ENCODE measurements at regions not wholly inside any gene's neighbourhood (a gene's known extent, or its start where the extent isn't known, plus 50 kb on each side); places are given as distances from the start of the nearest gene placed in this dataset.
A peak's percentile ranks its signal among the peaks of the same experiment; 100 is the strongest.

GRCh38 chr1:72620453-72620852, 338.1 kb upstream of the NEGR1 start:
- Histone ChIP-seq H3K4me3 (no peak overlapping the region), H3K27me3 (no peaks in the 10 kb centered on the region), H3K27ac (no peak overlapping the region), H3K36me3 (no peaks in the 10 kb centered on the region), H3K4me1 (no peaks in the 10 kb centered on the region), H3K9me3 (no peaks in the 10 kb centered on the region)
- 17 to 44% (median 26%) methylated on average over 2 of the region's 2 CpGs for WGBS, 4 donors
- ATAC-seq (no peak), DNase-seq (no peak)
- TF ChIP-seq POLR2A (IDR thresholded peaks at IDR 0.05) (no peak), CTCF (IDR thresholded peaks at IDR 0.05) (no peak)
- intact Hi-C loops (cut with DNase I): no loop called here

GRCh38 chr1:72606216-72606810, 324.0 kb upstream of the NEGR1 start:
- WGBS, 4 donors: 37 to 49% (median 39%) methylated on average over 3 of the region's 3 CpGs

GRCh38 chr1:72601035-72601674, 318.8 kb upstream of the NEGR1 start:
- Histone ChIP-seq H3K27ac (no peak overlapping the region), H3K27me3 (no peaks in the 10 kb centered on the region), H3K4me1 (peaks cover 0 to 9% (median 0%) of the 10 kb centered on the region in 12 donors), H3K36me3 (no peaks in the 10 kb centered on the region), H3K4me3 (no peak overlapping the region), H3K9me3 (no peaks in the 10 kb centered on the region)
- DNase-seq (peak in 1 of 5 donors; percentile 12), ATAC-seq (peak in 1 of 4 donors; percentile 41)
- no peak for TF ChIP-seq POLR2A (IDR thresholded peaks at IDR 0.05)
- no peak for TF ChIP-seq CTCF (IDR thresholded peaks at IDR 0.05)
- intact Hi-C loops (cut with DNase I): no loop called here
- WGBS, 4 donors: 62 to 69% (median 63%) methylated on average over 6 of the region's 6 CpGs

More at GRCh38 chr1:72606216-72606810, 324.0 kb upstream of the NEGR1 start:
- Histone ChIP-seq H3K9me3 (no peaks in the 10 kb centered on the region), H3K36me3 (no peaks in the 10 kb centered on the region), H3K27ac (no peak overlapping the region), H3K4me1 (peaks cover 0 to 4% (median 0%) of the 10 kb centered on the region in 12 donors), H3K4me3 (no peak overlapping the region), H3K27me3 (no peaks in the 10 kb centered on the region)
- DNase-seq (no peak), ATAC-seq (no peak)
- intact Hi-C loops (cut with DNase I): no loop called here
- TF ChIP-seq CTCF (IDR thresholded peaks at IDR 0.05) (no peak), POLR2A (IDR thresholded peaks at IDR 0.05) (no peak)

- H3K4me1 ChIP-seq: no peaks in the 10 kb centered on the region
- TF ChIP-seq POLR2A (IDR thresholded peaks at IDR 0.05): no peak
- no peak for TF ChIP-seq CTCF (IDR thresholded peaks at IDR 0.05)
- H3K36me3 ChIP-seq: no peaks in the 10 kb centered on the region
- WGBS, 4 donors: 82 to 86% (median 86%) methylated on average over 8 of the region's 8 CpGs
- no peak for ATAC-seq
- no peak overlapping the region for H3K4me3 ChIP-seq
- no peak overlapping the region for H3K27ac ChIP-seq
- no peaks in the 10 kb centered on the region for H3K27me3 ChIP-seq
- no peak for DNase-seq
- no peaks in the 10 kb centered on the region for H3K9me3 ChIP-seq
- intact Hi-C loops (cut with DNase I): no loop called here
These were observed 303.8 kb upstream of the NEGR1 start for GRCh38 chr1:72586023-72586685.

All from heart left ventricle (tissue), 16 donors.